Kidney glomerular epithelial cell (primary cell): ENCODE measurements at regions not wholly inside any gene's neighbourhood (a gene's known extent, or its start where the extent isn't known, plus 50 kb on each side); places are given as distances from the start of the nearest gene placed in this dataset.
A peak's percentile ranks its signal among the peaks of the same experiment; 100 is the strongest.

Experiments used
- DNase-seq: peaks from one replicate; lab custom pipeline; 2025; lab: John Stamatoyannopoulos, UW

- no peak for DNase-seq
Measured at GRCh38 chr7:142409471-142409870, 151.6 kb upstream of the PRSS58 start.

- DNase-seq, result no peak
Measured at GRCh38 chr7:142408794-142409193, 150.9 kb upstream of the PRSS58 start.

- DNase-seq, result no peak
Measured at GRCh38 chr7:142407939-142408570, 150.2 kb upstream of the PRSS58 start.

- no peak for DNase-seq
Measured at GRCh38 chr7:142405122-142405765, 147.4 kb upstream of the PRSS58 start.

- no peak for DNase-seq
Measured at GRCh38 chr7:142401951-142402350, 144.1 kb upstream of the PRSS58 start.

DNA sequence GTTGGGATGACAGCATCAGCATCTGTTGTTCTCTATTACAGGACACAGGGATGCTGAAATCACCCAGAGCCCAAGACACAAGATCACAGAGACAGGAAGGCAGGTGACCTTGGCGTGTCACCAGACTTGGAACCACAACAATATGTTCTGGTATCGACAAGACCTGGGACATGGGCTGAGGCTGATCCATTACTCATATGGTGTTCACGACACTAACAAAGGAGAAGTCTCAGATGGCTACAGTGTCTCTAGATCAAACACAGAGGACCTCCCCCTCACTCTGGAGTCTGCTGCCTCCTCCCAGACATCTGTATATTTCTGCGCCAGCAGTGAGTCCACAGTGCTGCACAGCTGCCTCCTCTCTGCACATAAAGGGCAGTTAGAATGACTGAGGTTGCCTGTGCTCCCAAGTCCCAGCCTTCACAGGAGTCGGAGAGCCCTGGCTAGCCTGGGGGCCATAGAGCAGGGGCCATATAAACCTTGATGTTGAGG lies 142.2 kb upstream of the PRSS58 start:
- DNase-seq, result no peak

DNA sequence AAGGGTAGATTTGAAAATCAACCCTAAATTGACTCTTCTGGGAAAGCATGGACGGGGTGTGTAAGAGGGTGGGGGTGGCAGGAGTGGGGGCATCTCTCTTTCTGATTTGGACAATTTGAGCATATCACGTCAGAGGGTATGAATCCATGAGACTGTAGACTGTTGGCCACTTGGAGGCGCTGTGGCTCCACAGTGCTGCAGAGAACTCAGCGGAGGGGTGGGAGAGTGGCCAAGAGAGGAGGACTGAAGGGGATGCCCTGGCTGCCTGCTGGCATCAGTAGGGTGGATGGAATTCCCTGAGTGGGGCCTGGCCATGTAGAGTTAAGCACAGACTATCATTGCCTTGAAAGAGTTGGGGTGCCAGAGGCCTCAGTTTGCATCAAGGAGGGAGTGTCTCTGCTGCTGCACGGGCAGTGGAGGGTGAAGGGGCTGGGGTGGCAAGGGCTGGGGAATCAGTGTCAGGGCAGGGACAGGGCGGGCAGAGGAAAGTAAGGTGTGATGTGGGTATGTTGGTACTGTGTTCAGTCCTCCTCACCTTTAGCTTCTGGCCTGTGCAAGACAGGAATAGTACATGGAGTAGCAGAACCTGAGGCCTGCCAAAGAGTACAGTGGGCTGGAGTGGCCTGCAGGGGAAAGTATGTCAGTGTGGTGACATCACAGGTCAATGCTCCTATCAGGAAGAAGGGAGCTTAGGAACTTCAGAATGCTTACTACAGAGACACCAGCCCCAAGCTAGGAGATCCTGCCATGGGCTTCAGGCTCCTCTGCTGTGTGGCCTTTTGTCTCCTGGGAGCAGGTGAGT lies 133.5 kb upstream of the PRSS58 start:
- DNase-seq, result no peak

GRCh38 chr7:142389544-142389943 lies 131.7 kb upstream of the PRSS58 start:
- DNase-seq, result no peak

GRCh38 chr7:142385491-142386340 lies 127.9 kb upstream of the PRSS58 start:
- DNase-seq, result peak; percentile 36

DNA sequence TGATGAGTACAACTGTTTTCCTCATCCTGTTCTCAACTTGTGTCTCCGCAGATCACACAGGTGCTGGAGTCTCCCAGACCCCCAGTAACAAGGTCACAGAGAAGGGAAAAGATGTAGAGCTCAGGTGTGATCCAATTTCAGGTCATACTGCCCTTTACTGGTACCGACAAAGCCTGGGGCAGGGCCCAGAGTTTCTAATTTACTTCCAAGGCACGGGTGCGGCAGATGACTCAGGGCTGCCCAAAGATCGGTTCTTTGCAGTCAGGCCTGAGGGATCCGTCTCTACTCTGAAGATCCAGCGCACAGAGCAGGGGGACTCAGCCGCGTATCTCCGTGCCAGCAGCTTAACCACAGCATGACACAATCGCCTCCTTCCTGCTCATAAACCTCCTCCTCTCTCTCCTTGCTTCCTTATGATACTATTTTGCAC lies 126.7 kb upstream of the PRSS58 start:
- peak; percentile 8 for DNase-seq

DNA sequence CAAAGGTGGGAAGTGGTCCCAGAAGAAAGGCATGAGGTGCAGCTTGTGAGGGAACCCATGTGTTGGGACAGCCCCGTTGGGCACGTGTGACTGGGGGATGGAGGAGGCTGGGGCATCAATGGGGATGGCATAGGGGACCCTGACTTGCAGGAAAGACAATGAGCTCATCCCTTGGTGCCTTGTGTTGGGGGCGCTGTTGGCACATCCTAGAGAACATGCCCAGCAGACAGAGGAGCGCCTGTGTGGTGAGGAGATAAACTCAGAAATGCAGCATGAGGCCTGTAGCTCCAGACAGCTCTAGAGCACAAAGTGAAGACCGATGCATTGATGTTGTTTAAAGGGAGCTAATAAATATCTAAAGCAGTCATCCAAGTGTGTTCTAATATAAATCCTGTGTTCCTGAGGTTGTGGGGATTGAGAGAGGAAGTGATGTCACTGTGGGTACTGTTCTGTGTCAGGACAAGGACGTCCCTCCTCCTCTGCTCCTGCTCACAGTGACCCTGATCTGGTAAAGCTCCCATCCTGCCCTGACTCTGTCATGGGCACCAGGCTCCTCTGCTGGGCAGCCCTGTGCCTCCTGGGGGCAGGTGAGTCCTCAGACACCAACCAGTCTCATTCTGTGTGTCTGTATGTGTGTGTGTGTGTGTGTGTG lies 126.1 kb upstream of the PRSS58 start:
- DNase-seq, result no peak

- peak; percentile 23 for DNase-seq
Measured at GRCh38 chr7:142381727-142382390, 124.0 kb upstream of the PRSS58 start.

DNA sequence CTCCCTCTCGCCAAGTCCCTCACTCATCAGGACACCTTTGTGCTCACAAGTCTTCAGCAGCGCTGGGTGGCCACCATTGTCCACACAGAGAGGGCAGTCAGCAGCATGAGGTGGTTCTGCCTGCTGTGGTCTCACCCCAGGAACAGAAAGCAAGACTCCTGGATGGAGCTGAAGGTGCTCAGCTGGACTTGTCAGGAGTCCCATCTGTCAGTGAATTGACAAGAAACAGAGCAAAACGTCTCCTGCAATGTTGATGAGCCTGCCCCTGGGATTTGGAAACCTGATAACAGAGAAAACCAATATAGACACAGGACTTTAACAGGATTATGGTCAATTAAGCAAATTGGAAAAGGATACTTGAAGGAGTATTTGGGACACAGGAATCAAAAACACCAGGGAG lies 122.2 kb upstream of the PRSS58 start:
- no peak for DNase-seq

DNA sequence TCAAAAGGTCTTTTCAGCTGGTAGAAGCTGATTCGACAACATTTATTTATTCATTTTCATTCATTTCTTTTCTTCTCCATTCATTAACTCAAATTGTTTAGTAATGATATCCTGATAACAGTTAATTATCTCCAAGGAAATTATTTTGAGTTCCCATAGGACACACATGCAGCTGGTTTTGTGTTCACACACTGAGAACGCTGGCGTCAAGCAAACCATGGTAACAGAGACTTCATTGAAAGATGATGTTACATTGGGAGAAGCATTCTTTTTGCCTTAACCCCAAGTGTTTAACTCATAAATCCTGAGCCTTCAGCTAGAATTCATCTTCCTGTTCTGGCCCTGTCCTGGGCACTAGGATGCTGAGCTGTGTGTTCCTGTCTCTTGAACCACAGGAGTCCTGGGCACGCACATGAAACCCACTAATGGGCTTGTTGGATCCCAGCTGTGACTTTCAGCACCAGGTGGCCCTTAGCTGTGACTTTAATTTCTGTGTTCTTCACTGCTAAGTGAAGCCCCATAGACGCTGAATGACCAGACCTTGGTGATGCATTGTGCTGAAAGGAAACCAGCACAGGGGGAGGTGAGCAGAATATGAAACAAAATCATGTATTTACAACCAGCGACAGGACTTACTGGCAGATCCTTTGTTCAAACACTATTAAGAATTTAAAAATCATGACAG lies 121.5 kb upstream of the PRSS58 start:
- no peak for DNase-seq

DNA sequence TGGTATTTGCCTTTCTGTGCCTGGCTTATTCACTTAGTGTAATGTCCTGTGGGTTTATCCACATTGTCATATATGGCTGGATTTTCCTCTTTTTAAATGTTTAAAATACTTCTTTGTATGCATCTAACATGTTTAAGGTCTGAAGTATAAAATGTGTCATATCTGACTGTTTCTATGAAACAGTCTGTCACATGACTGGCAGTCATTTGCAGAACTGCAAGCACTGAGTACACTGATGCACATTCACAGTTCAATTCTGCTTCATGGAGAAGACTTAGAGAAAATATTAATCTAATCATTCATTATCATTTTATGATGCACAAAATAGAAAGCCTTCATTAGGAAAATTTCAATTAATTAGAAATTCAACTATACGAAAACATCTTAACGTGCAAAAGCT lies 119.7 kb upstream of the PRSS58 start:
- no peak for DNase-seq

DNA sequence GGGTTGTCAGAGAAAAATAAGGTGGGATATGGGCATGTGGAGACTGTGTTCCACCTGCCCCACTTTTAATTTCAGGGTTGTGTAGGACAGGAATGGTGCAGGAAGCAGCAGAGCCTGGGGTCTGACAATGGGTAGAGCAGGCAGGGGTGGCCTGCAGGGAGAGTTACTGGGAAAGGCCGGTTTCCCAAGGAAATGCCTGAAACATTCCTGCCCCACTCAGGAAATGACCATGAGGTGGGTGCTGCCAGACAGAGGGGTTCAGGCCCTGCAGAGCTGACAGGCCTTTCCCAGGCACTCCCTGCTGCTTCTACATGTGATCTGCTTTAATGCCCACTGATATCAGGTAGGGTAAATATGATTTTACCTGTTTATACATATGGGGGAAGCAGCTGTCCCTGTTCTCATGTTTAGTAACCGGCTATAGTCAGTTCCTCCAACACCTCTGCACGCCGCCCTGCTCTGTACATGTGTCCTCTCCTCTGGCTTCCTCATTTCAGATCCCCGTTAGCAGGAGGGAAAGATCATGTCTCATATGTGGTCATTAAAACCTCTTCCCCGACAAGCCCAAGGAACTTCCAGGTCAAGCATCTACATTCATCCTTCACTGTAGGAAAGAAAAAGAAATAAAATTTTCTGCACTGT lies 118.6 kb upstream of the PRSS58 start:
- DNase-seq, result no peak

- no peak for DNase-seq
Measured at GRCh38 chr7:142375710-142376313, 118.0 kb upstream of the PRSS58 start.

DNA sequence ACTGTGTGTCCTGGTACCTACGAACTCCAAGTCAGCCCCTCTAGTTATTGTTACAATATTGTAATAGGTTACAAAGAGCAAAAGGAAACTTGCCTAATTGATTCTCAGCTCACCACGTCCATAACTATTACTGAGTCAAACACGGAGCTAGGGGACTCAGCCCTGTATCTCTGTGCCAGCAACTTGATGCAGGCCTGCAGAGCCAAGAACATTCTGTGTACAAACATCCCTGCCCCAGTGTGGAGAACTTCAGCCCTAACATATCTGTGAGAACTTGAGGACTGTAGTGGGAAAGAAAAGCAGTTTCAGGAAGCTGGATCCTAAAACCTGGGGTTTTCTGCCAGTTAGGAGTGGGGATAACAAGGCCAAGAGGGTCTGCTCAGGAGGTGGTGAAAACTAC lies 114.9 kb upstream of the PRSS58 start:
- no peak for DNase-seq

- no peak for DNase-seq
Measured at GRCh38 chr7:142371586-142372377, 113.9 kb upstream of the PRSS58 start.
